Liver (tissue), 3 donors: ENCODE measurements at regions not wholly inside any gene's neighbourhood (a gene's known extent, or its start where the extent isn't known, plus 50 kb on each side); places are given as distances from the start of the nearest gene placed in this dataset.

Source experiments
- CTCF ChIP-seq: fragments of 150-350 bp; IDR thresholded peaks from 2 replicates; pipeline ENCODE4 v1.5.1; 2017; ENCODE audit warnings: improper control_type of control experiment, low read depth, low read length; ENCODE audit not compliant: missing input control
- JUND ChIP-seq, 2 donors: IDR thresholded peaks; 2 replicates each; pipeline ENCODE4 v1.6.1; 2016; ENCODE audit warnings: antibody characterized with exemption in 2 of 2
- RXRA ChIP-seq, 2 donors: IDR thresholded peaks; 2 replicates each; pipeline ENCODE4 v1.6.1; 2017 to 2018; ENCODE audit warnings: antibody characterized with exemption in 2 of 2, mild to moderate bottlenecking in 1 of 2
- TAF1 ChIP-seq: conservative IDR thresholded peaks from 2 replicates; pipeline ENCODE4 v1.6.1; 2016; ENCODE audit warnings: antibody characterized with exemption, mild to moderate bottlenecking
- donor health status: healthy.
- donor health status: healthy.

GRCh38 chr12:105575235-105575634 is 244.7 kb downstream of the C12orf75 start:
- TF ChIP-seq TAF1 (no peak), CTCF (no peak), JUND (IDR thresholded peaks at IDR 0.05) (no peak), RXRA (IDR thresholded peaks at IDR 0.05) (no peak)
